ENCODE measurements at regions not wholly inside any gene's neighbourhood (a gene's known extent, or its start where the extent isn't known, plus 50 kb on each side); places are given as distances from the start of the nearest gene placed in this dataset.

DNA sequence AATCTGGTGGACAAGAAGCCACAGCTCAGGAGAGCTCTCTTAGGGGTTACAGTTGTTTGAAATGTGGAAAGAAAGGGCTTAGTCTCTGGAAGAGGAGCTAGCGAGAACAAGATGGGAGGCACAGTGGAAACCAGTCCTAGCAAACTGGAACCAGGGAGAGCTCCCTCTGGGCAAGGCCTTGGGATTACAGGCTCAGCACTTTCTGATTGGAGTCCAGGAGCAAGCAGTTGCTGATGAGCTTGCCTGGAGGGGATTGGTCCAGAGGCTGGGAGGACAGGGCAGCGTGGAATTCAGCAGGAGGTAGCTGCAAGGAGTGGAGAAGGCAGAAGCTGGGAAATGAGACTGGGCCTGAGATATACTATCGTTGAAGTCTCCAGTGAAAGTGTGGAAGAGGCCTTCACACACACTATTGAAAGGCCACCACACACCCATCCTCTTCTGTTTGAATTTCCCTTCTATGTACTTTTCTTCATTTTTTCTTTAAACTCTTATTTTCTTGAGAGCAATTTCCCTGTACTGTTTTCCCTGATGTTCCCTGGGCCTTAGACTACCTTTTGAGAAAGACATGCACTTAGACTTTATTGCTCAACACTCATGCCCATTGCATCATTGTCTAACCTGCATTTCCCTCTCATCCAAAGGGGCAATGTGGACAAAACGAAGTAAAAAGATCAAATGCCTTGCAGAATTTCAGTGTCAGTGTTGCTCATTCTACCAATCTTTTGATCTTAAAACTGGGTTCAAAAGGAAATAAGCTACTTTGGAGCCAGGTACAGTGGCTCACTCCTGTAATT lies 57.8 kb upstream of the LANCL2 start:
- Mint-ChIP-seq H3K36me3 (ENCODE audit: insufficient read depth, unreplicated experiment) (no peaks in the 10 kb centered on the region), H3K27me3 (ENCODE audit: insufficient read depth, unreplicated experiment) (peaks cover 29% of the 10 kb centered on the region), H3K4me1 (ENCODE audit: insufficient read depth, unreplicated experiment) (peaks cover 19% of the 10 kb centered on the region), H3K9me3 (ENCODE audit: unreplicated experiment) (no peaks in the 10 kb centered on the region), H3K4me3 (ENCODE audit: unreplicated experiment) (no peak overlapping the region), H3K27ac (ENCODE audit: low read depth, unreplicated experiment) (peak overlapping the region; percentile 91)
- intact Hi-C loops (cut with micrococcal nuclease): no loop called here
- POLR2A ChIA-PET: interaction anchor here (0.7 to 4.9 kb wide), 5 partner anchors 9 to 58 kb away, joined by 4 to 57 read pairs (median 7); partner anchors contain the start of gene LANCL2
- TF ChIP-seq, protein P1, sequence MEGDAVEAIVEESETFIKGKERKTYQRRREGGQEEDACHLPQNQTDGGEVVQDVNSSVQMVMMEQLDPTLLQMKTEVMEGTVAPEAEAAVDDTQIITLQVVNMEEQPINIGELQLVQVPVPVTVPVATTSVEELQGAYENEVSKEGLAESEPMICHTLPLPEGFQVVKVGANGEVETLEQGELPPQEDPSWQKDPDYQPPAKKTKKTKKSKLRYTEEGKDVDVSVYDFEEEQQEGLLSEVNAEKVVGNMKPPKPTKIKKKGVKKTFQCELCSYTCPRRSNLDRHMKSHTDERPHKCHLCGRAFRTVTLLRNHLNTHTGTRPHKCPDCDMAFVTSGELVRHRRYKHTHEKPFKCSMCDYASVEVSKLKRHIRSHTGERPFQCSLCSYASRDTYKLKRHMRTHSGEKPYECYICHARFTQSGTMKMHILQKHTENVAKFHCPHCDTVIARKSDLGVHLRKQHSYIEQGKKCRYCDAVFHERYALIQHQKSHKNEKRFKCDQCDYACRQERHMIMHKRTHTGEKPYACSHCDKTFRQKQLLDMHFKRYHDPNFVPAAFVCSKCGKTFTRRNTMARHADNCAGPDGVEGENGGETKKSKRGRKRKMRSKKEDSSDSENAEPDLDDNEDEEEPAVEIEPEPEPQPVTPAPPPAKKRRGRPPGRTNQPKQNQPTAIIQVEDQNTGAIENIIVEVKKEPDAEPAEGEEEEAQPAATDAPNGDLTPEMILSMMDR (IDR thresholded peaks at IDR 0.05; ENCODE audit: unreplicated experiment): no peak
- DNase-seq (ENCODE audit: unreplicated experiment): peak; percentile 28
- BruUV-seq (replicated peaks): no TSS peak
- CTCF ChIA-PET: interaction anchor here (0.7 to 2.9 kb wide), 6 partner anchors 15 to 534 kb away, joined by 3 to 10 read pairs (median 4); no protein-coding TSS in a partner anchor

DNA sequence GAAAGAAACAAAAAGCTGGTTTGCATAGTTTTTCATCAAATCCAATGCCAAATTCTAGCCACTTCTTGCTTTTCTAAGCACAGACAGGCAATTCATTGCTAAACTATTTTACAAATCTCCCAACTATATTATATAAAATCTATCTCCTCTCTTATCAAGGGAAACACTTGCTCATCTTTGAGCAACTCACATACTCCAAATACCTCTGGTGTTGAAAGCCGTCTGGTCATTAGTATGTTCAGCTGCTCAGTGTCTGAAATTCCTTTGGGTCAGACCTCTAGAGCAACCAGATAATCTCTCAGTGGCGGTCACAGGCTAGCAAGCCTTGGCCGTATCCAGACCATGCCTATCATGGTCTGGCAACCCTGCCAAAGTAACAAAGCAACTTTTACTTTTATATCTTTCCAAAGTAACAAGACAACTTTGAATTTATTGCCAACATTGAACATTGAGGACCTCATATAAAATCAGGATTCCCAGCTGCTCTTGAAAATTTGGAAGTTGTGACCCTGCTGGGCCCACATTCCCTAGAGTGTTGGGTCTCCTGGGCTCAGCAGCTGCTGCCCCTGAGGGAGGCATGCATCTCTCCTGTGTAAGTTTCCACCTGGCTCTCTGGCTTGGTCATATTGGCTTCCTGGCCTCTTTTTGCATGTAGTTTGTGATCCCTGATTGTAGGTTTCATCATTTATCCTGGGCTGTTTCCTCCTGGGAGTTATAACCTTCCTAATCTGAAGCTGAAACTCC lies 56.8 kb upstream of the LANCL2 start:
- no peak for DNase-seq (ENCODE audit: unreplicated experiment)
- CTCF ChIA-PET: interaction anchor here (0.6 to 2.9 kb wide), 5 partner anchors 12 to 1169 kb away, joined by 3 to 11 read pairs (median 6); no protein-coding TSS in a partner anchor

DNA sequence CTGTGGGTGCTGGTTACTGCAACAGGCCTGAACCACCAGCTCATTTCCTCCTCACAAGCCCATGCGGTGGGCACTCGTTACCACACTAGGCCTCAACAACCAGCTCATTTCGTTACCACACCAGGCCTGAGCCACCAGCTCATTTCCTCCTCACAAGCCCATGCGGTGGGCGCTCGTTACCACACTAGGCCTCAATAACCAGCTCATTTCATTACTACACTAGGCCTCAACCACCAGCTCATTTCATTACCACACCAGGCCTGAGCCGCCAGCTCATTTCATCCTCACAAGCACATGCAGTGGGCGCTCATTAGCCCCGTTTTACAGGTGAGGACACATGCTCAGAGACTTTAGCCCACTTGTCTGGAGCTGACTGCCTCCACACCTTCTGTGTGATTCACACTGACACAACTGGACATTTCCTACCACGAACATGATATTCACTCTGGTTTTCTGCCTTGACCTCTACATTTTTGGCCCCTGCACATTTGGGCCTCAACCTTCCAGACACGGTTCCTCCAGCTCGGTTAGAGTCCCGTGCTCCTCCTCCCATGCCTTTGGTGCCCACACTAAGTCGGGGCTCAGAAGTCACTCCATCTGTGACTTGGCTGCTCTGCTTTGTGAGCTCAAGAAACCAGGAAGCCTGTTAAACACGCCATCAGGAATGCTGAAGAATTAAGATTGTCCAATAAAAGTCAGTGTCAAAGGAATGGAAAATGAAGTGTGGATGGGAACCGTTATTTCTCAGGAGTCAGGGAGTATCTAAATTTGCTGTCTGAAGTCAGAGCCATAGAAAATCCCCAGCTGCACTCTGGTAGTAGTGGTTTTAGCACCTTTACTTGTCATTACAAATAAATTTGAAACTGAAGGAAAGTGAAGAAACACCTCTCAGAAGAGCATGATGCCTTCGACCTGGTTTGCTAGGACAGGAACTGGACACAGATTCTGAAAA lies 55.8 kb upstream of the LANCL2 start:
- H3K4me1 Mint-ChIP-seq (ENCODE audit: insufficient read depth, unreplicated experiment): peaks cover 19% of the 10 kb centered on the region
- no peak for DNase-seq (ENCODE audit: unreplicated experiment)
- POLR2A ChIA-PET: interaction anchor here (4.9 kb wide), 1 partner anchor 56 kb away, joined by 57 read pairs; the partner anchor contains the start of gene LANCL2
- CTCF ChIA-PET: interaction anchor here (0.6 to 2.9 kb wide), 6 partner anchors 11 to 107 kb away, joined by 3 to 11 read pairs (median 5); no protein-coding TSS in a partner anchor
- H3K9me3 Mint-ChIP-seq (ENCODE audit: unreplicated experiment): no peaks in the 10 kb centered on the region
- TF ChIP-seq, protein P1 (IDR thresholded peaks at IDR 0.05; ENCODE audit: unreplicated experiment): no peak
- BruUV-seq (replicated peaks): no TSS peak
- no peak overlapping the region for H3K27ac Mint-ChIP-seq (ENCODE audit: low read depth, unreplicated experiment)
- intact Hi-C loops (cut with micrococcal nuclease): no loop called here
- H3K4me3 Mint-ChIP-seq (ENCODE audit: unreplicated experiment): no peak overlapping the region
- H3K27me3 Mint-ChIP-seq (ENCODE audit: insufficient read depth, unreplicated experiment): peaks cover 9% of the 10 kb centered on the region
- H3K36me3 Mint-ChIP-seq (ENCODE audit: insufficient read depth, unreplicated experiment): no peaks in the 10 kb centered on the region

More for the DNA sequence above, 56.8 kb upstream of the LANCL2 start:
- Mint-ChIP-seq H3K27me3 (ENCODE audit: insufficient read depth, unreplicated experiment) (peaks cover 18% of the 10 kb centered on the region), H3K4me1 (ENCODE audit: insufficient read depth, unreplicated experiment) (peaks cover 19% of the 10 kb centered on the region), H3K4me3 (ENCODE audit: unreplicated experiment) (no peak overlapping the region), H3K9me3 (ENCODE audit: unreplicated experiment) (no peaks in the 10 kb centered on the region), H3K27ac (ENCODE audit: low read depth, unreplicated experiment) (no peak overlapping the region), H3K36me3 (ENCODE audit: insufficient read depth, unreplicated experiment) (no peaks in the 10 kb centered on the region)
- no TSS peak for BruUV-seq (replicated peaks)
- TF ChIP-seq, protein P1 (IDR thresholded peaks at IDR 0.05; ENCODE audit: unreplicated experiment): no peak
- POLR2A ChIA-PET: interaction anchor here (4.9 kb wide), 1 partner anchor 57 kb away, joined by 57 read pairs; the partner anchor contains the start of gene LANCL2
- intact Hi-C loops (cut with micrococcal nuclease): no loop called here

All from MCF 10A (cell line).